NCI-H446 (cell line): ENCODE measurements at regions not wholly inside any gene's neighbourhood (a gene's known extent, or its start where the extent isn't known, plus 50 kb on each side); places are given as distances from the start of the nearest gene placed in this dataset.

Experiments used
- DNase-seq, 2 experiments: peaks; one replicate each; lab custom pipeline; 2025; lab: John Stamatoyannopoulos, UW

- no peak for DNase-seq
Measured at GRCh38 chr5:124315741-124316415, 430.6 kb downstream of the ZNF608 start.

DNA sequence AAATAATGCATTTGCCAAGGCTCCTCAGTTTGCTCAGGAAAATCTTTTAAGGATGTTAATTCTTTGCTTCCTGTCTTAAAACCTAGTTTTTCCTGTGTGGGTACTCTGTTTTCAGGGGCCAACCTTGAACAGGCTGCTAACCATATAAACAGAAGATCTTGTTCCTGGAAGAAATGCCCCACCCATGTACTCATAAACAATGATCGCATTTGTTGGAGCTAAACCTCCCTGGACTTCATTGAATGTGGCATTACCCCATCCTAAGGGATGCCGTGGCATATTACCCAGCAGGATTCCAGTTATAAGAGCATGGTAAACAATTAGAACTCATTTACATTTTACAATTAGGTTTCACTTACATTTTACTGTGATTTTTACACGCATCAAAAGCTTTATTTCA is 436.0 kb downstream of the ZNF608 start:
- DNase-seq: no peak

GRCh38 chr5:124309241-124309980 is 437.0 kb downstream of the ZNF608 start:
- no peak for DNase-seq

DNA sequence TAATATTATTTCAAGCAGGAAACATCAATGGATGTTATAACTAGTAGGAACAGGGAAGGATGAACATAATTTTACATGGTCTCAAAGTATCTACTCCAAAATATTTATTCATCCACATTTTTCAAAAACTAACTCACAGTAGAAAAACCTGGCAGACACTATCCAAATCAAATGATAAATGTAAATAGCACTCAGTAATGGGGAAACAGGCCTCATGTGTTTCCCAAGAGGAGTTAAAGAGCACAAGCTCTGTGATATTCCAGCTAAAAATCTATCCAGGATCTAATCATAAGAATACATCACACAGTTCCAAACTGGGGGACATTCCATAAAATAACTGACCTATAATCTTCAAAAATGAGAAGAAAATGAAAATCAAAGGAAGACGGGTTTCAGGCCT is 443.1 kb downstream of the ZNF608 start:
- no peak for DNase-seq

GRCh38 chr5:124302533-124302932 is 443.9 kb downstream of the ZNF608 start:
- no peak for DNase-seq

GRCh38 chr5:124301850-124302249 is 444.6 kb downstream of the ZNF608 start:
- no peak for DNase-seq

DNA sequence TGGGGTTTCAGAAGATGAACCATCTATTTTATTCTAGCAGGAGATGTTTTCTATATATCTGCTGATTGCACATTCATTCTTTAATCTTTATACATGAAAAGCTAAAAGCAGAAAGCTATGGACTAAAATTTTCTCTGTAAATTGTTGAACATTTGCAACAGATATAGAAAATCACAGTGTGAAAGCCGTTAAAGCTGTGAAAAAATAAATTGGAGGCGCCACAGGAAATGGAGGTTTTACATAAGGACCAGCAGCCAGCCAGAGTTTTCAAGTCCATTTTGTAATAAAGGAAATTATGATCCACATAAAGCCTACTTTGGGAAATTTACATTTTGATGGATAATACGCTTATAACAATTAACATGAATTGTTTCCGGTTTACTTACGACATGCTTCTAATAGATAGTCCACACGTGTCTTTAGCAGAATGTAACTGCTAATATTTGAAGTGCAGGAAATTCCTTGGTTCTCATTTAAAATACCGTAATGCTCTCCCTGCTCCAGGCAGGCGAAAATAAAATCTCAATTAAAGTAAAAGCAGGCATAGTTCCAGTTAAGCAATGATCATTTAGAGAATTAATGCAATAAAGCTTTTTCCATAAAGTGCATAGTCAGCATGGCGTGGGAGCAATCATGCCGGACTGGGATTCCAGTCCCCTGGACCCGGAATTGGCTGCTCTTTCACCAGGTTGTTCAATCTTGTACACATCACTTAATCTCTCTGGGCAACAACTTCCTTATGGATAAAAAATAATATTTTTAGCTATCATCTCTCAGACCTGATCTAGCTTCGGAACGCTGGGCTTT is 445.4 kb downstream of the ZNF608 start:
- no peak for DNase-seq

DNA sequence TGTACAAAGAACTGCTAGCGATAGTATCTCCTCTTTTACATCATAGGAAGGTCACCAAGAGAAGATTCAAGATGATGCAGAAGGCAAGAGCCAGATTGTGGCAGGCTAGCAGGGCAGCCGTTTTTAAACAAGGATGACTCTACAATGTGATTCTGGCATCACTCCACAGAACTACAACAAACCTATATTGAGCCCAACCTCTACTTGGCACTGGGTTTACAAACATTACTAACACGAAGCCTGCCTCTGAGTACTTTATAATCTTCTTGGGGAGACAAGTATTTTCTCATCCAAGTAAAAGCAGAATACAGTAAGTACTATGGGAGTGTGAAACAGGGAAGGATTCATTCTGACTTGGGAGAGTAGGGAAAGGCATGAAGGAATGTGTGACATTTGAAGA is 448.6 kb downstream of the ZNF608 start:
- peak in 1 of 2 experiments; percentile 1 for DNase-seq

DNA sequence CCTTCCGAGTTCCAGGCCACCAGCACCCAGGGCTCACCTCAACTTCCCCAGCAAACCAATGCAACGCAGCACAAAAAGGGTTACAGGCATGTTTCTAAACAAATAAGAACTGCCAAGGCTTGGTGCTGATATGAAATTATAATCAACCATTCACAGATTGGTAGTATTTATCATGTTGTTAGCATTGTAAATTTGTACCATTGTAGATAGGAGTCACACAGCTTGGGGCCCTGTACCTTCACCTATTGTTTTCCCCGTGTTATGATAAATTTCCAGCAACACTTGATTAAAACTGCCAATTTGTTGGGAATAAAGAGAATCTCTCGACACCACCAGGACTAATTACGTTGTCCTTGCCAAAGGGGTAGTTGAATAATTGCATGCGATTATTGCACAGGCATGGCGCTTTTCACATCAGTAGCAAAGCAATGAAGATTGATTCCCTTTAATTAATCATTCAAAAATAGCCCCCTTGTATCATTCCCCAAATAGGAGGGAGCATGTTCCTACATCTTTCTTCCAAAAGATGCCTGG is 454.1 kb downstream of the ZNF608 start:
- DNase-seq: no peak

DNA sequence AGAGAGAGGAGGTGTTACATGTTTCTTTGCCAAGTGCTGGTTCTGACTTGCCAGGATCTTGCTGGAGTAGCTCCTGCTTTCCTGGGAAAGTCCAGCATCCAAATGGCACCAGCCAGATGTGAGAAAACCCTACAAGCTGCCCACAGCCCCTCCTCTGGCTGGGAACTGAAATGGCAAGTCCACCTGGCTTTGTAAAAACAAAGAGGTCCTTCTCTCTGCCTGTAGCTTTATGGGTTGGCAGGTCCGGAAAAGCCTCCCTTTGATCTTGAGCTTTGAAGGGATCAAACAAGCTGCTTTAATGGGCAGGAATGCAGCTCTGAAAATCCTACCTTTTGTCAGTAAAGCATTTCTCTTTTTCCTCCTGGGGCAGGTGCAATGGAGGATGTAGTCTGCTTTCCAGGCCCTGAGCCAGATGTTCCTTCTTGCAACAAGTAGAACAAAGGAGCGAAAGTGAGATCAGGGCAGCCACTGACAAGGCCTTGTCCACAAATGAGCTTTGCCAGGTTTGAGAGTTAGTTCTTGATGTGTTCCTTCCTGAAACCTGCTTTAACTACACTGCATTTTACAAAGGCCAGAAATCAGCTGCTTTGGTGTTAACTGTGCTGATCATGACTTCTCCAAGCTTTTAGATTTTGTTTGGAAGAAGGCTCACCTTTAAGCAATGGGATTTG is 456.7 kb downstream of the ZNF608 start:
- DNase-seq: peak; percentile 14 to 42

DNA sequence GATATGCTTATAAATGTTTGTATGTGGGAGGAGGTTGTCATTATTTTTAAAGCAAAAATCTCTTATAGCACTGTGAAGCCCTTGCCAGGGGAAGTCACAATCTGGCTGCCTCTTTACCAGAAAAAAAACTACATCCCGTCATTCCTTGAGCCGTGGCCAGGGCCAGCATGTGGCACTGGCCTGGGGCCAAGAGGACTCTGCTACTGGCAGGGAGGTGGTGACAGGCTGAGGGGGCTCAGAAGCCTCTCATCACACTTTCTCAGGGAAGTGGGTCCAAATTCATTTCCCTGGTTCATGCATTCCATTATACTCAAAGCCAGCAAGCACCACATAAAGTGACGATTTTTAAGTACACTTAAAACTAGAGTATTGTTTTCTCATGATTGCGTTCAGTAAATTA is 457.3 kb downstream of the ZNF608 start:
- DNase-seq: peak; percentile 42 to 89

GRCh38 chr5:124287813-124288212 is 458.6 kb downstream of the ZNF608 start:
- no peak for DNase-seq

- peak; percentile 14 to 37 for DNase-seq
Measured at GRCh38 chr5:124285733-124286132, 460.7 kb downstream of the ZNF608 start.

DNA sequence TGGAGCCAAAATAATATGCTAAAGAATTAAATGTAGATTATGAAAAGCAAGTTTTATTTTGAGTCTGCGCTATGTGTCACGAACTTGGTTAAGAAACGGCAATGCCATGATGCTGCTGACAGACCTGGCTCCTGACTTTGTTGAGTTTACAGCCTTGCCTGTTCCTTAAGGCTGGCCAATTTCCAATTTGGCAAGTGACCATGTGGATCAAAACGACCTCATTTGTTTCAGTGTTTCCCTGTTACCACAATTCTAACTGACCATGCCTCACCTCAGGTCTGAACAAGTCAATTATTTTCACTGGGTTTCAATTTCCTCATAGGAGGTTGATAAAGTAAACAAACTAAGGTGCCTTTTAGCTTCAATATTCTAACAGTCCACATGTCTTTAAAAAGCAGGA is 461.4 kb downstream of the ZNF608 start:
- peak; percentile 18 to 36 for DNase-seq

DNA sequence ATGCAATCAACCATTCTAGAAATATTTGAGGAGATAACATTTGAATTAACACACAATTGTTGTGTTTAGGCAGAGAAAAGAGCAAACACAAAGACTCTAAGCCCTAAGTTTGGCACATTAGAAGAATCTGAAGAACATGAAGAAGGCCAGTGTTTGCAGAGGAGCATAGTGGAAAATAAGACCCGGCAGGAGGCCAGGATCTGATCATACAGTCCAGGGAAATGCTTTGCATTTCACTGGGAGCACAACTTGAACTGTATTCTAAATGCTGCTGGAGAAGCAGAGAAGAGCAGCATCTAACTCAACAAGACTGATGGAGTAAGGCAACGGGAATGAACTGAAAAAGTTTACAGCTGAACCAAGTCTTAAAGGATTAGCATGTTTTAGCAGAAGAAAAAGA is 463.4 kb downstream of the ZNF608 start:
- no peak for DNase-seq

DNA sequence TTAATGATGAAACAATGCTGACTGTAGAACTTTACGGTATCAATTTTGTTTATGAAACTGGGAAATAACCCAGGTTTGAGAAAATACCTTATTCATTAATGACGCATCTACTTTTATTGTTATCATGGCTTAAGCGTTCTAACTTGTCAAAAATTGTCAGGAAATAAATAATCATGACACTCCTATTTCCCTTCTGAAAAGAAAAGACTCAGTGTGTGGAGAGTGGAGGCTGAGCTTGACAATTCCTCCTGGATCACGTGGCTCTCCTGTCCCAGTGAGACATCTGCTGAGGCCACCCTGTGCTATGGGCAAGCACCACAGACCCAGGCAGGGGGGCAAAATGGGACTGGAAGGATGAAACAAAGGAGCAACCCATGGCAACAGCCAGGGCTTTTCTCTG is 466.4 kb downstream of the ZNF608 start:
- DNase-seq: no peak

- no peak for DNase-seq
Measured at GRCh38 chr5:124279146-124279876, 467.1 kb downstream of the ZNF608 start.

DNA sequence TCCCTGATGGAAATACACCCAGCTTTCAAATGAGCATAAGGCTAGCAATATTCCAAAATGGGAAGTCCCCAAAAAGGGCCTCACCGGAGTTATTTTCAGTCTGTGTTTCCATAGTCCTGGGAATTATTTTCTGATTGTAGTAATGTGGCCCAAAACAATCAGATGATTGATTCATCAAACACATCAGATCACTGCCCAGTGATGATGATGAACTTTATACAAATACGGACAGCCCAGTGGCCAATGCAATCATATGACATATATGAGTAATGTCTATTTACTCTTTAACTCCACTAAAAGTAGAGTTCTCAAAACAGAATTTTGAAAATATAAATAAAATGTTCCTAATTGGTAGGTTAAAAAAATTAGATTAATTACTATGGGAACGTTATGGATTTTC is 467.8 kb downstream of the ZNF608 start:
- DNase-seq: no peak

DNA sequence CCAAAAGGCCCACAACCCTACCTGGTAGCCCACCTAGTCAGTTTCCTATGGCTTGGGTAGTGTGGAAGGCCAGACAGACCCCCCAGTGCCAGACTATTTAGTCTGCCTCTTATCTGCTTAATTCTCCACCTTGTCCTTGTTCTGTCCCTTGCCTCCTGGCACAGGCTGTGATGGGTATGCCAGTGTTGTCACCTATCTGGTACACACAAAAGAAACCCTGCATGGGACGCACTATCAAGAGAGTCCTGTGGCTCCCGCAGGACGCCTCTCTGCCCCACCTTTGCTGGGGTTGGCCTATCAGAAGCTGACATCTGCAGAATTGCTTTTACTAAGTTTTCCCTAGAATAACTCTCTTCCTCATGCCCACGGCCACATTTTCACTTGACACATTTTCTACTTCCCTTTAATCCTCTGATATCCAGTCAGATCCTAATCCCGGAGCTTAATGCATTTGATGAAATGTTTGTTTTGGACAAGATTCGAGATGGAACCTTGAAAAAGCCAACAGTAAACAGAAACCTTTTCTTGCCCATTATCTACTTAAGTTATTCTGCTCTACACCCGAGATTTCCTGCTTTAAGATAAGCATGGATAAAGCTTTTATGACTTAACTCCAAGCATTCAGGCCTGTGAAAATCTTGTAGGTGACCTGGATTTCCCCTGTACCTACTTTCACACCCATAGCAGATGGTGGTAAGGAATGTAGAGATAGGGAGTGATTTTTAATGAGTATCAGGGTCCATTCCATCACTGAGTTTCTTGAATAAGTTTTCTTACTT is 468.5 kb downstream of the ZNF608 start:
- no peak for DNase-seq

DNA sequence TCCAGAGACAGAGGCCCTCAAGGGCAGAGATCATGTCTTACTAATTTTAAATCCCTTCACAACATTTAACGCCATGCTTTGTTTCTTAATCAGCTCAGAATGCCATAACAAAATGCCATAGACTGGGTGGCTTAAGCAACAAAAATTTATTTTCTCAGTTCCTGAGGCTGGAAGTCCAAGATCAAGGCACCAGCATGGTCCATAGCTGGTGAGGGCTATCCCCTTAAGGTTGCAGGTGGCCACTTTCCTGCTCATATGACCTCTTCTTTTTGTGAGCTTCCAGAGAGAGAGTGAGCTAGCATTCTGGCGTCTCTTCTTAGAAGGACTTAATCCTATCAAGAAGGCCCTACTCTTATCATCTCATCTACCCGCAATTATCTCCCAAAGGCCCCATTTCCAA is 470.3 kb downstream of the ZNF608 start:
- no peak for DNase-seq

GRCh38 chr5:124274949-124275348 is 471.5 kb downstream of the ZNF608 start:
- DNase-seq: peak in 1 of 2 experiments; percentile 15
